NCI-H526 treated with DMSO at 0.1 percent for 48 hours (cell line): ENCODE measurements at regions not wholly inside any gene's neighbourhood (a gene's known extent, or its start where the extent isn't known, plus 50 kb on each side); places are given as distances from the start of the nearest gene placed in this dataset.

Experiments used
- DNase-seq: peaks from one replicate; lab custom pipeline; 2025; lab: John Stamatoyannopoulos, UW

DNA sequence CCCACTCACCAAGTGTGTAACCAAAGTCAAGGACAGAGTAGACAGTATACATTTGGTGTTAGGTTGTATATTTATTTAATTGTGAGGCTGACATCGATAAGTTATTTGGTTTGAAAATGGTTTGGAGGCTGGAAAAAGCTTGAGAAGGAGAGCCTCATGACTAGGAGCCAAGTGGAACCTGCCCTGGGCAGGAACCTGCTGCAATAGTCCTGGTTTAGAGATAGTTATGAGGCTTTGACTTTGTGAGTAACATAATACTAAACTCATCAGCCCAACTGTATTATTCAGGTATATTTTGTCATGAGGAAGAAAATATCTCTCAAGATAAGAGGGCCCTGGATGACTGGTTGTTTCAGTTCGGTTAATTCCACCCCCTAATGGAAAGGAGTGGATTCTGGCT, 234.3 kb upstream of the CYRIA start:
- DNase-seq = no peak

DNA sequence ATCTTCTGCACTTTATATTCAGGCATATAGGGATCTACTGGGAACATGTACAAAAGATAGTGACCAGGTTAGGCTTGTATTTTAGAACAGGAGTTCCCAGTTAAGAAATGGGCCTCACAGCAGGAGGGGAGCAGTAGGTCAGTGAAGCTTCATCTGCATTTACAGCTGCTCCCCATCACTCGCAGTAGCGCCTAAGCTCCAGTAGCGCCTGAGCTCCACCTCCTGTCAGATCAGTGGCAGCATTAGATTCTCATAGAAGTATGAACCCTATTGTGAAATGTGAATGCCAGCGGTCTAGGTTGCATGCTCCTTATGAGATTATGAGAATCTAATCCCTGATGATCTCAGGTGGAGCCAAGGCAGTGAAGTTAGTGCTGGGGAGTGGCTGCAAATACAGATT, 224.4 kb upstream of the CYRIA start:
- DNase-seq = no peak

DNA sequence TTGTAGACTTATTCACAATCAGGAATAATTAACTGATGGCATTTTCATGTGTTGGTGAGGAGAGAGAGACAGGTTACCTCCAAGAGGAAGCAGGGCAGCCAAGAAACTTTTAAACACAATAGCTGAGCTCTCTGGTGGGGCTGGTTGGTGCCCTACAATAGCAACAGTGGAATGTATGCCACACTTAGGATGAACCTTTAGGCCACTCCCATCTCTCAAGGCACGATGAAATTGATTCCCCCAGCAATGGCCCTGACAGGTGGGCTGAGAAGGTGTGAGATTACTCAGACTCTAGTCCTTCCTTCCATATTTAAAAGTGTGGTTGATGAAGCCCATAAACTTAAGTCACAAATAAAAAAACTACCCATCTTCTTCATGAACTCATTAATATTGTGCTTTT, 219.4 kb upstream of the CYRIA start:
- no peak for DNase-seq

DNA sequence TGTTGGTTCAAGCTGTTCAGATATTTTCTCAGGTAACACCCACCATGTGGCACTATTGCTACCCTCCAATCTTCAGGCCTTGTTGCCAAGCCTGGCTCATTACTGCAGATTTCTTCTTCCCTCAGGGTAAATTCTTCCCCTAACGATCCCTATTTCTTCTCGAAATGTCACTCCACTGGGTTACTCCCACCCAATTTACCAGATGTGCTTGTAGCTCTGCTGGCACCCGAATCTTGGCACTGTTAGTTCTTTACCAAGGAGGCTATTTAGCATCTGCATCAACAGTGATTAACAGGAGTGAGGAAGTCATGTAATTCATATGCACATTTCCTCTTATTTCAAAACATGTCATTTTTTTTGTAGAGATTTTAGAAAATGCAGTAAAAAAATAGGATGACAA, 217.1 kb upstream of the CYRIA start:
- DNase-seq = no peak

DNA sequence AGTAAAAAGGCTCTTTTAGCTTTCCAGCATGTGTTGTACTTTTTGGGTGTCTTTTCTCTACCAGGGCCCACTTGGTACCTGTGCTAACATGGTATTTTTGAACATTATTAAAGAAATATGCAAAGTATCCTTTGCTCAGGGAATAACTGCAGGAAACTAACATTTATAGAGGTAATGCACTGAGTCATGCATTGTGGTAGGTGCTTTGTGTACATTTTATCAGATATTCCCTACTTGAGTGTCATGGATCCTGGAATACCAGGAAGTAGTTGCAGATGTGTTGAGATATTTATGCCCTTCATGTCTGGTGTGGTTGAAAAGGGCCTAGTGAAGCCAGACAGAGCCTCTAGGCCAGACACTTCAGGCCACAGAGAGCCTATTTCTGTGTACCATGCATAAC, 215.5 kb upstream of the CYRIA start:
- DNase-seq = no peak

DNA sequence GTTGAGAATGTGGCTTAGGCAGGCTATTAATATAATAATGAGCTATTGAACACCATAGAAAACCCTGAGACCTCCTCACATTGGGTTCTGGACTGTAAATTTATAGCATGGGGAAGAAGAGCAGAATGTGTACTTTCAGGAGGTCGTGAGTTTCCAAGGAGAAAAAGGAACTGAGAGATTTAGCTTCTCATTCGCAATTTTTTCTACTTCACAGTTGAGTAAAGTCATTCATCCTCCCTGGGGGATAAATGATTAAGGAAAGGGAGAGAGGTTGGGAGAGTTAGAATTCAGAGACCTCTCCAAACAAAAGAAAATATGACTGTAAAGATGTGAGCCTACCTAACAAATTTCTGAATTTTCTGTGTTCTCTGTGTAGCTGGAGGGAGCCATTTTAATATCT, 205.8 kb upstream of the CYRIA start:
- DNase-seq = no peak

DNA sequence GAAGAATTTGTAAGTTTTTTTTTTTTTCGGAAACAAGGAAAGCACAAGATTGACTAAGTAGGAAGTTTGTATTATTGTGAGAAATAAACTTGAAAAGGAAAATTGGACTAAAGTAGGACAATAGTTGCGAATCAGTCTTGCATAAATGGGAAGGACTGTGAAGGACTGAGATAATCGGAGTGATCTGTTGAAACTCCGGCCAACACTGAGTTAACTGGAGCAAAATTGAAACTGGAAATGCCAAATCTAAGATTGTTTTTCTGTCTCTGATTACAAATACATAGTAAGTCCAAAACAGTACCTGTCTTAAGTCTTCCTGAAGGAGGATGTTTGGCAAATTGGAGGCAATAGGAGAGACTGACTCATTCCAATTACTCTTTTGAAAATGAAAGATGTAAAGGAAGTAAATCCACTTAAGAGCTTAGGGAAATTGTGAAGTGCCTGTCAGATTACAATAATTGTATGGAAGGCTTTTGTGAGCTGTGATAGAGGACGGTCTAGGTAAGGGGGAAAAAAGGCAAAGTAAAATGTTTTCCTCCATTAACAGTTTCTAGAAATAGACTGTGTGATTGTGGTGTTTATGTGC, 204.9 kb upstream of the CYRIA start:
- DNase-seq = no peak

DNA sequence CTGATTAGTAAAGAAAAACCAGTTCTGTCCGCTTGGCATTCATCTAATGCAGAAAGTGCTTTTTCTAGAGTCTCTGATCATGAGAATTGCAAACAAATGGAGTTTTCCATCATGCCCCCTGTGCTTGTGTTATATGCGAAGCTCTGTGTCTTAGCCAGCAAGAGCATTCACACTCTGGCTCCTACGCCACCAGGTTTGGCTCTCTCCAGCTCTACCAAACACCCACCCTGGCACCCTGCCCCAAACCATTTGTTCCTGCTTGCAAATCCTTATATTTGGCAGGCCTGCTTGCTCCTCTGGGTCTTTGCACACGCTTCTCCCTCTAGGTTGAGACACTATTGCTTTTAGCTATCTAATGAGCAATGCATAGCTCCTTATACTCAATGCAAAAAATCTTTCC, 204.1 kb upstream of the CYRIA start:
- no peak for DNase-seq

DNA sequence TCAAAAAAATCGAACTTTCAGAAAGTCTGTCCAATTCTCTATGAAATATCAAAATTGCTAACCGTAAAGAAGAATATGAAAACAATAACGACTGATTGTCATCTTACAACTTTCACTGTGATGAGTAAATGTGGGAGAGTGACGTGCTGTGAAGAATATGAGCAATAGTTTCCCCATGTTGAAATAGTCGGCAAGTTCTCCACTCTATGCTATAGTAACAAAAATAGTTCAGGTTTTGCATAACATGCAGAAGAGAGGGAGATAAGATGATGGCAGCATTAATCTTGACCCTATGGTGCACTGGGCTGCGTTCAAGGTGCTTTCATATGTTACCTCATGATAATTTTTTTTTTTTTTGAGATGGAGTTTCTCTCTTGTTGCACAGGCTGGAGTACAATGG, 196.8 kb upstream of the CYRIA start:
- DNase-seq = no peak

DNA sequence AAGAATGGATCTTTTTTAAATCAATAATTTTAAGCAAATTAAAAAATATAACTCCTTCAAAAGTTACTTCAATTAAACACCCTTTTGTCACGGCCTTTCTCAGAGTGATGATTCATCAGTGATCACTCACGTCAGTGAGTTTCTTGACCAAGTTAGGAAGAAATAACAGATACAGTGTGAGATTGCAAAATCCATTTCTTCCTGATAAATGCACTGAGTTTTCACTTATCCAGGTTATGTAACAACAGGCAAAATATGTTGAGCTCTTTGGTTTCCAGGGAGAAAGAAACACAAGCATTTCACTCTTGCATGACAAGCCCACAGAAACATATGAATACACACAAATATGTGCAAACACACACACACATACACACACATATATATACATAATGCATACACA, 195.9 kb upstream of the CYRIA start:
- DNase-seq = no peak

DNA sequence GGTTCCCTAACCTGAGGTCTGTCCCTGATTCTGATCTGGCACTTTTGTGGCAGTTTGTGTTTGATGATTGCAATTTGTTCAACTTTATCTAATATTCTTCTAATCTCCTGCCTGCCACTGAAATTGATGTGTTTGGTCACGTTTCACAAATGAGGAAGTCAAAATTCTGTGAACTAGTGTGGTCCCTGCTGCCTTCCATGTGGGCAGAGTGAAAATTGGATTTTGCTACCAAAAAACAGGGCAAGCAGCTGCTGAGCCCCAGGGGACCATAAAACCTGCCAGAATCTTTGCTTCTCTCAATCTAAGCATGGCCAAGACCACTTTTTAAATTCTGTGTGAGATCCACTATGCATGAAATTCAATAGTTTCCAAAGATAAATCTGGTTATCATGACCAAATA, 195.5 kb upstream of the CYRIA start:
- no peak for DNase-seq

DNA sequence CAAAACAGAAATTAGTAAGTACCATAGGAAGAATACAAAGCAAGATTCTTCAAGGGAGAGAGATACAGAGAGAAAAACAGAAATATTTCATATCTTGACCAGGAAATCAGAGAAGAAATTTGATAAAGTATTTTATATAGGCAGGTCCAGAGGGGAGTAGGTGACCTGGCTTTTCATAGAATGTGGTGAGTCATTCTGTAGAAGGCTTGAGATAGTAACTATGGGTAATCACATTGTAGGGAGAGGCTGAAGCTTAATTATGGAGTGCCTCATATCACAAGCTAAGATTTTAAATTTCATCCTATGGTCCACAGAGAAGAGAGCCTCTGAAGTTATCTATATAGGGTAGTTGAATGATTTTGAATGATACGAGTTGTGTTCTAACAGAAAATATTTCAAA, 195.0 kb upstream of the CYRIA start:
- no peak for DNase-seq

DNA sequence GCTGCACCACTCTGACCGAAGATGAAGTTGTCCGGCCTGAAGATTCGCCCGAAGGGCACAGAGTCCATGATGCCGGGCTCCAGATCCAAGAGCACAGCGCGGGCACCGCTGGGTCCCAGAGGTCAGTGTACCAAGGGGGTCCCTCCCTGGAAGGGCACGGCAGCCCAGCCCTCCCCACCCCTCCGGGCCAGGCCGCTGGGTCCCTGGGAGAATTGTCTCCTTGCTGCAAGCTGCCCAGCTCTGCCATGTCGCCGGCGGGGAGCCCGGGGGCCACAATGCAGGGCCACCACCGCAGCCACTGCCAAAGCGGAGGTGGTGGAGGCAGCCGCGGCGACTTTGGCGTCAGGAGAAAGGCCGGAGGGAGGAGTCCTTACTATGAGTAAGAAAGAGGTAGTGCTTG, 189.5 kb upstream of the CYRIA start:
- no peak for DNase-seq

DNA sequence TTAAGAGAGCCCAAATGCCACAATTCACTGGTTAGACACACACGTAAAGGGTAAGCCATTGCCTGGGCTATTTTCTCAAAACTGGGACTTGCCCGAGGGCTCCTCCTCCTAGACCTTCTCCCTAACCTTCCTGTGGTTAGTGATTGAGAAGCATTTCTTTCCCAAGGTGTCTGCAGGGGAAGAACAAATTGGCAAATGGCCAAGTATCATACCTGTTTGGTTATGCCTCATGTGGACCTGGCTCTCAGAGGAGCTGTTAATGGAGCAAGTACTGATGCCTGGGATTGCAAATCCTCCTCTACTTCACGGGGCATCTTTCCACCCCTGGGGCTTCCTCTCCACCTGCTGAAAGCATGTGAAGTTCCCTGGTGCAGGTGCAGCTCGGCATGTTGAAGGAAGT, 187.5 kb upstream of the CYRIA start:
- no peak for DNase-seq

DNA sequence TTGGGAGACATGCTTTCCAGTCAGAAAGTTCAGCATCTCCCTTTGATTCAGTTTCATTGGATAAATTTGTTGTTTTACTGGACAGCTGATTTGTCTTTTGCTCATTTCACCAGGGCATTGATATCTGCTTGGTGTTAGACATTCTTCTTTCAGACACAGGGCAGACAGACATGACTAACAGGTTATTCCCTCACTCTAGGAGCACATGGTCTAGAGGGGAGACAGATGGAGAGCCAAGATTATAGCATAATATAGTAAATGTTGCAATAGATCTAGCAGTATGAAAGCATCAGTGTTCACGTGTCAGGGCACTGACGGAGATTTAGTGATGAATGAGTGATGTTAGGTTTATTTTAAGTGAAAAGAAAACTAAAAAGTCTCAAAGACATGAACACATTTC, 187.0 kb upstream of the CYRIA start:
- DNase-seq = no peak

DNA sequence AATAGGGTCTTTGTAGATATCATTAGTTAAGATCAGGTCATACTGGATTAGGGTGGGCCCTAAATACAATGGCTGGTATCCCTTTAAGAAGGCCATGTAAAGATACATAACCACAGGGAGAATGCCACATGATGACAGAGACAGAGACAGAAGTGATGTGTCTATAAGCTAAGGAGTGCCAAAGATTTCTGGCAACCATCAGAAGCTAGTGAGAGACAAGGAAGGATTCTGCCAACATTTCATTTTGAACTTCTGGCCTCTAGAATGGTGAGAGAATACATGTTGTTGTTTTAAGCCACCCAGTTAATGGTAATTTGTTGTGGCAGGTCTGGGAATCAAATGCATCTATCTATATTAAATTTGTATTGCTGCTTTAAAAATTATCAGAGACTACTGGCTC, 185.5 kb upstream of the CYRIA start:
- DNase-seq = no peak

DNA sequence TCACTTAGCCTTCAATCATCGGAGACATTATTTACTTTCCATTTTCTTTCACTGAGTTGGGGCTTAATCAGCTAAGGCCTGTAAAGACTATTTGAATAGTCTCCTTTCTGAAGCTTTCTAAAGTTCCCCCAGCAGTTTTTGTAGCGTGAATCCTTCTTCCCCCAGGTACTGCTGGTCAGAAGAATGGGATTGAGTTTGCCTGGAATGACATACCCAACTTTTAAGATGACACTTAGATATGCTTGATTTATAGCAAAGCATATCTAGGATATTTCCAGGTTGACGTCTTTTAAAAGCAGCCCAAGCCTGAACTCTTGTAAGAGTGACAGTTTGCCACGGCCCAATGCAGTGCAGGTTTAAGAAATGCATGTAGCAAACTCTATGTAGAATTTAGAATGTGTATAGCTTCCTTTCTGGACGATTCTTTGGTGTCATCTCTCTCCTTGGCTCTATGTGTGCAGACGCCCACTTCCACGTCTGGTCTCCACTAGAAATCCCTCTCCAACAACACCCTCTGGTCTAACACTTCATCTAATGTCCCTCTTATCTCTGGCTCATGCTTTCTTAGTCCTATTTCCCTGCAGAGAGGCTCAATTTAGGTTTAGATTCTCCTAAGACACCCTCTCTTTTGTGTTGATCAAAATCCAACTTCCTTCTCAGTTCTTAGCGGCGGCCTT, 175.0 kb upstream of the CYRIA start:
- no peak for DNase-seq

DNA sequence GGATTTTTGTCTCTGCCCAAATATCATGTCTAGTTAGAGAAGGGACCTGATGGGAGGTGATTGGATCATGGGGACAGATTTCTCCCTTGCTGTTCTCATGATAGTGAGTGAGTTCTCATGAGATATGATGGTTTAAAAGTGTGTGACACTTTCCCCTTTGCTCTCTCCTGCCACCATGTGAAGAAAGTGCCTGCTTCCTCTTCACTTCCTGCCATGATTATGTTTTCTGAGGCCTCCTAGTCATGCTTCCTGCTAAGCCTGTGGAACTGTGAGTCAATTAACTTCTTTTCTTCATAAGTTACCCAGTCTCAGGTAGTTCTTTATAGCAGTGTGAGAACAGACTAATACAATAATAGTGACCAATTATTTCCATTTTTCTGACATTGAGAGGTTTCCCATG, 167.3 kb upstream of the CYRIA start:
- DNase-seq = no peak

DNA sequence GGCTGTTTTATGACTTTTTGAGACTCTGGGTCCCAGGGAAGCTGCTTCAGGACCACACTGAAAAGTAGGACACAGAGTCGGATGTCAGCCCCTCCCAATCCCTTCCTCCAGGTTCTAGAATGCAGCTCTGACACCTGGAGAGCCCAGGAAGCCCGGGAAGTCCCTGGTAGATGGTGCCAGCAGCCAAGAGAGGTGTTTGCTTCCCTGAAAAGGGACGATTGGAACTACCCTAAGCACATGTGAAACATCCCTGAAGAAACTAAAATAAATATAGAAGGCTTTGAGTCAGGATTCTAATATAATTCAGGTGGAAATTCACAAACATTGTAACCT, 163.2 kb upstream of the CYRIA start:
- no peak for DNase-seq

DNA sequence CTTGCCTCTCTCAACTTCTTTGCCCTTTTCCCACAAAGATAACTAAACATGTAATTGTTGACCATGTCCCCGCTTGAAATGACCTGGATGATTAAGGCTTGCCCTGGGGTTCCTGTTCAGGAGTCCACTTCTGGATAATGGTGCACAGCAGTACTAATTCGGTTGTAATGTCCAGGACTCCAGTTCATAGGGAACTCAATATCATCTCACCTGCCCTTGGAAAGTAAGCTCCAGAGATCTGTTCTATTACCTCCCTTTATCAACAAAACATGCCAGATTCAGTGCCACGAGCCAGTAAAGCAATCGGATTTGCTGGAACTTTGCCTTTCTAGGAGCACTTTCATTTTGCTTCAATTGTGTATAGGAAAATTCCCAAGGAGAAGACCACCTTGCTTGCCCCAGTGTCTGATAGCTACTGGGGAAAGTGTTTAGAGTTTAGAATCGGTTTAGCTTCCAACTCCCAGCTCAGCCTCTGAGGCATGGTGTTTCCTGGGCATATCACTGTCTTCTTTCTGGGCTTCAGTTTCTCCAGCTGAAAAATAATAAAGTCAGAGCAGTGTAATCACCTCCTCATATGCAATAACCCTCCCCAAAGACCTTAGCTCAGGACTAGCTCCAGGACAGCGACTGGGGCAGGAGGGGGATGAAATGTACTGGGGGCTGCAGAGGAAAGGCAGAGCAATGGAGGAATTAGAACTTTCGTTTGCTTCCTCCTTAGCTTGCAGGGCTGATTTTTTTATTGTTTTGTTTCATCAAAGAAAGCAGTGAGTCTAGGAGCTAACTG, 162.6 kb upstream of the CYRIA start:
- DNase-seq = no peak

DNA sequence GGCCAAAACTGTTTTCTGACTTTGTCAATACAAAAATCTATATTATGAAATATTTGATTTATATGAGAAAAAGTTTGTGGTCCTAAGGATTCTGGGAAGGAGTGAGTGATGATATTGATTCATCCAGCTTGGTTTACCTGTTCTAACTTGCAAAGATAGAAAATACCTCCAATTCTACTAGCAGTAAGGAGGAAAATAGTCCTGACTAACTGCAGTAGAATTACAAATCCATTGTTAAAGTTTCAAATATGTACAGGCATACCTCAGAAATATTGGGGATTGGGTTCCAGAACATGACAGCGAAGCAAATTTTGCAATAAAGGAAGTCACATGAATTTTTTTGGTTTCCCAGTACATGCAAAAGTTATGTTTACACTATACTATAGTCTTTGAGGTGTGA, 158.8 kb upstream of the CYRIA start:
- no peak for DNase-seq

DNA sequence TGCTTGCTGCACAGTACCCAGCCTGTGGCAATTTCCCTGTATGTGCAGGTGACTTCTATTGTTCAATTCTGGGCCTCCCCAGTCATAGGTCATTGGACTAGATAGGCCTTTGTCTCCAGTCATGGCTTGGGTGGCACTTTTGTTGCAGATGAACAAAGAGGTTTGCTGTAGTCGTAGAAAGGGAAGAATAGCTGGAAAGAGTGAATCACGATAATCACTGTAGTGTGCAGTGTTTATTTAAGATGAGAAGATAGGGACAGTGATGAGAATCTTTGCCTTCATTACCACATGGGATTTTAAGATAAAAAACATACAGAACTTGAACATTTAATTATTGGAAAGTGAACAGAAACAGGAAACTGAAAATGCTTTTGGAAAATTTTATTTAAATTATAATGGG, 156.1 kb upstream of the CYRIA start:
- no peak for DNase-seq

DNA sequence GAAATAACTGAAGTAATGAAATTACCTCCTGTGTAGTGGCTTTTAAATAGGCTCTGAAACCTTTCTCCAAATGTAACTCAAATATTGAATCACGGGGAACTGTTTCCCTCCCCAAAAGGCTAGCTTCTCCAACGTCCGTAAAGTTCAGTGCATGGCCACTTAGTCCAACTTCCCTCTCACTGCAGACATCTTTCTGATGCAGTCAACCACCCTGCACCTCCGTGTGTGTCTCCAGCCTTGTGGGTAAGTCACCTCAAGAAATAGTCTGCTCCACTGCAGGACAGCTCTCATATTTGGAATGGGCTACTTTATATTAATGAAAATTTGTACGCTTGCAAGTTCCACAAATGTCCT, 152.5 kb upstream of the CYRIA start:
- no peak for DNase-seq
